Neuron (in vitro differentiated cells): ENCODE measurements at regions not wholly inside any gene's neighbourhood (a gene's known extent, or its start where the extent isn't known, plus 50 kb on each side); places are given as distances from the start of the nearest gene placed in this dataset.
"Not testable (repeated sequence)": the region's sequence is repeated elsewhere in the genome, so short reads cannot be mapped to it uniquely, and the experiment has no call there.

Experiments used
- H2AFZ ChIP-seq: one replicate; pipeline ENCODE4 v1.6.1; 2013; ENCODE audit warnings: low read depth, mild to moderate bottlenecking, inconsistent platforms, low read length, moderate library complexity
- H3K27me3 ChIP-seq: one replicate; pipeline ENCODE4 v1.6.1; 2013; ENCODE audit warnings: low read length; ENCODE audit not compliant: insufficient read depth
- H3K36me3 ChIP-seq: one replicate; pipeline ENCODE4 v1.6.1; 2013; ENCODE audit warnings: low read length; ENCODE audit not compliant: insufficient read depth
- H3K4me1 ChIP-seq: one replicate; pipeline ENCODE4 v1.6.1; 2013; ENCODE audit warnings: low read length; ENCODE audit not compliant: insufficient read depth
- H3K4me3 ChIP-seq: 2 replicates; pipeline ENCODE4 v1.5.1; 2013; ENCODE audit warnings: mild to moderate bottlenecking, low read length, moderate library complexity
- H3K9me3 ChIP-seq: one replicate; pipeline ENCODE4 v1.6.1; 2013; ENCODE audit warnings: low read length

DNA sequence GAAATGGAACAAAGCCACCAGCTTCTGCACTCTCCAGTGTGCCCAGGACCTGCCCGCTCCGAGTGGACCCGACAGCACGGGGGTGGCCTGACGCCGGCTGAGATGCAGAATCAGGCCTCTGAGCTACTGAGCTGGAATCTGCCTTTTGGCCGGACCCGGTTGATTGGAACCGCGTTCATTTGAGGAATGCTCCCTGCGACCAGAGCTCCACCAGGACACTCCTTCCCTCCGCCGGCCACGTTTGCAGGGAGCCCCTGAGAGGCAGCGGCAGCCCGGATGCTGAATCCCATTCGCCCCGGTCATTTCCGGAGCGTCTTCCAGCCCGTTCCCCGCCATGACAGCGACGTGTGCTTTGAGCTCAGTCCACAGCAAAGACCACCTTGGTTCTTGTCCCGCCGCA, 392.7 kb downstream of the THBS2 start:
- H3K4me1 ChIP-seq: peaks cover 8% of the 10 kb centered on the region
- H2AFZ ChIP-seq: no peak overlapping the region
- no peaks in the 10 kb centered on the region for H3K9me3 ChIP-seq
- no peak overlapping the region for H3K4me3 ChIP-seq
- H3K36me3 ChIP-seq: no peaks in the 10 kb centered on the region
- H3K27me3 ChIP-seq: no peaks in the 10 kb centered on the region

DNA sequence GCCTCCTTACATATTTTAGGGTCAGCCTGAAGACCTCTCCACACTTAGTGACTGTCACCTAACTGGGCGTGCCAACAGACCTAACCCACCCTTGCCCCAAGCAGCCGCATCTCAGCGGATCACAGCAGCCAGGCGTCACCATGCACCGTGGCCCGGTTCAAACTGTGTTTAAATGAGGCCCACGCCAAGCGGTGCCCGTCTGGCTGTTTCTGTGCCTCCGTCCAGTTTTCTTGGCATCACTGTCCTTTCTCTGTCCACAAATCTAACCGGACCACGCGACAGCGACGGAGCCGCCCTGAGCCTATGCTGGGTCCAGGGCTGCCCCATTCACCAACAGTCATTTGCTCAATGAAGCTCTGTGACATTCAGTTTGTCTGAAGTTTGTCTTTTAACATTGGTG, 393.3 kb downstream of the THBS2 start:
- Histone ChIP-seq H3K27me3 (no peaks in the 10 kb centered on the region), H3K36me3 (no peaks in the 10 kb centered on the region), H3K4me3 (no peak overlapping the region), H3K4me1 (peaks cover 8% of the 10 kb centered on the region), H3K9me3 (no peaks in the 10 kb centered on the region), H2AFZ (no peak overlapping the region)

DNA sequence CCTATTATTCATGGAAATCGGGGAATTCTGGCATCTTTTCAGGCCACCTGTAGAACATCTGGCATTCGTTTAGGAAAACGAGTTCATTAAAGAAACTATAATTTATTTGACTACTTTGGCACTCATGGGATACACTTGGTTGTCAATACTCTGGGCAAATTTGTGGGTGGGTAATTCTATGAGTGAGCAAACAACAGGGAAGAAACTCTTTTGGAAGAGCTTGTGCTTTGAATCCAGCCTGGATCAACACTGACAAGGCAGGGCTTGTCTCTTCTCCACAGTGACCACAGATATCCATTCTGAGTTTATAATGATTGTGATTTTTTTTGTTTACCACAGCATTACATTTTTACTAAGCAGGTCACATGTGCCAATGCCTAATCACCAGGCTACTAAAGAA, 394.7 kb downstream of the THBS2 start:
- no peak overlapping the region for H2AFZ ChIP-seq
- H3K4me3 ChIP-seq: no peak overlapping the region
- H3K4me1 ChIP-seq: peaks cover 5% of the 10 kb centered on the region
- no peaks in the 10 kb centered on the region for H3K36me3 ChIP-seq
- no peaks in the 10 kb centered on the region for H3K9me3 ChIP-seq
- H3K27me3 ChIP-seq: no peaks in the 10 kb centered on the region

DNA sequence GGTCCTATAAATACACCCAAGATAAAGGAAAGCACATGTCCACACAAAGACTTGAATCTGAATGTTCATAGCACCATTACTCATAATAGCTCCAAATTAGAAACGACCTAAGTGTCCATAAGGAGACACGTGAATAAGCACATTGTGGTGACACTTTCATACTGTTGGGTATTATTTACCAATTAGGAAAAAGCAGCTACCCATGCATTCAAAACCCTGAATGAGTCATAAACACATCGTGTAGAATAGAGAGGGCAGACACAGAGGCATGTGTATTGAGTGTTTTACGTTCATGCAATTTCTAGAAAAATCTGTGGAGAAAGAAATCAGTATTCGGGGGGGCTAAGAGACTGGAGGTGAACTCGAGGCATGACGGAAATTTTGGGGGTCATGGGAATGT, 396.7 kb downstream of the THBS2 start:
- H3K36me3 ChIP-seq: no peaks in the 10 kb centered on the region

DNA sequence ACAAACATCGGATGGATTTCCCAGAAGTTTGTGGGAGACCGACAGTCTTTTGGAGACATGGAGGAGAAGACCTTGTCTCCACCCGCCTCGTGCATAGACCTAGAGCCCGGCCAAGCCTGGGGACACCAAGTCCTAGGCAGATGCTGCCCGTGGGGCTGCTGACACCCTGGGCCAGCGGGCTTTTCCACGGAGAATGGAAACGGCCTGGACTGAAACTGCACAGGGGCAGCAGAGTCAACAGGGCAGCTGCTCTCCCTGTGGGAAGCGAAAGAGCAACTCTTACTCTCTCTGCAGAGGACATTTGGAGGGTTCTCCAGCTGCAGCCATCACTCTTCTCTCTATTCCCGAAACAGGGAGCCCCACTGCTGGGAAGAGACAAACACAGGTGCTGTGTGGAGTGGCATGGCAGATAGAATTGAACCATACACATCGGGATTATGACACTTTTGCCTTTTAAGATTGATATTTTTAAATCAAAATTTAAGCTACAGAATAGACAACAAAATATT, 401.2 kb downstream of the THBS2 start:
- H3K9me3 ChIP-seq: peaks cover 2% of the 10 kb centered on the region
- H3K4me1 ChIP-seq: no peaks in the 10 kb centered on the region
- H3K4me3 ChIP-seq: no peak overlapping the region
- no peak overlapping the region for H2AFZ ChIP-seq
- no peaks in the 10 kb centered on the region for H3K27me3 ChIP-seq
- H3K36me3 ChIP-seq: no peaks in the 10 kb centered on the region

More for the DNA sequence above, 396.7 kb downstream of the THBS2 start:
- no peak overlapping the region for H3K4me3 ChIP-seq
- no peak overlapping the region for H2AFZ ChIP-seq
- H3K4me1 ChIP-seq: peaks cover 5% of the 10 kb centered on the region
- no peaks in the 10 kb centered on the region for H3K27me3 ChIP-seq
- H3K9me3 ChIP-seq: no peaks in the 10 kb centered on the region

DNA sequence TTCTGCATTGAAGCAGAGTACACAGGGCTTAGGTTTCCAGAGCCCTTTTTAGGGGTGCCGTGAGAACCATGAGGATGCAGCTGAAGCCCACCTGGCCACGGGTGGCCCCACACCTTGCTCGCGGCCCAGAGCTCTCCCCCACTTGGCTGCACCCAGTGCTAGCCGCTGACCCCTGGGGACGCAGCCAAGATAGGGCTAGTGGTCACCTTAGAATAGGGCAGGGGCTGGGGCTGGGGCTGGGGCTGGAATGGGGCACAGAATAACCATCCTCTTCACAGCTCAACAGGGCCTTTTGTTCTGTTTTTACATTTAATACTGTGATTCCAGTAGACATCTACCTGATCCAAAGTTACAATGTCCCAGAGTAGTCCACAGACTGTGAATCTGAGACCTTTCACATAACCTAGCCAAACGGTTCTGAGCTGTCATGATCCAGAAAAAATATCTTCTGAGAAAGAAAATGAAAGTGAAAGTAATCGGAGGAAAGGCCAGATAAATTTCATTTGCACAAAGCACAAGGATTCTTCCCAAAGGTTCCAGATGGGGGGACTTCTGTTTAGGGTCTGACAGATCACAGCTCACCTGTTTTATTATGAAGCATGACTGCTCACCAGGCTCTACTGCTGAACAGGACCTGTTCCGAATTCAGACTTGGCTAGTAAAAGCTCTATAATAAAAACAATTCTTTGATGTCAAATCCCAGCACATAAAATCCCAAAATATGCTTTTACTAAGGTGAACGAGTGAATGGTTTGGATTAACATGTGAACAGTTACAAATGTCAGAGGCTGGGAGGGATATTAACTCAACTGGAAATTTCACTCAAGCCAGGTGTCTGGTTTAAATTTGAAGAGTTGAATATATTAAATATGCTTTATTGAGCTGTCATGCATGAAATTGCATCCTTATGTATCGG, 401.9 kb downstream of the THBS2 start:
- H3K36me3 ChIP-seq: no peaks in the 10 kb centered on the region
- peaks cover 2% of the 10 kb centered on the region for H3K9me3 ChIP-seq
- H3K4me3 ChIP-seq: no peak overlapping the region
- no peak overlapping the region for H2AFZ ChIP-seq
- no peaks in the 10 kb centered on the region for H3K4me1 ChIP-seq
- no peaks in the 10 kb centered on the region for H3K27me3 ChIP-seq

DNA sequence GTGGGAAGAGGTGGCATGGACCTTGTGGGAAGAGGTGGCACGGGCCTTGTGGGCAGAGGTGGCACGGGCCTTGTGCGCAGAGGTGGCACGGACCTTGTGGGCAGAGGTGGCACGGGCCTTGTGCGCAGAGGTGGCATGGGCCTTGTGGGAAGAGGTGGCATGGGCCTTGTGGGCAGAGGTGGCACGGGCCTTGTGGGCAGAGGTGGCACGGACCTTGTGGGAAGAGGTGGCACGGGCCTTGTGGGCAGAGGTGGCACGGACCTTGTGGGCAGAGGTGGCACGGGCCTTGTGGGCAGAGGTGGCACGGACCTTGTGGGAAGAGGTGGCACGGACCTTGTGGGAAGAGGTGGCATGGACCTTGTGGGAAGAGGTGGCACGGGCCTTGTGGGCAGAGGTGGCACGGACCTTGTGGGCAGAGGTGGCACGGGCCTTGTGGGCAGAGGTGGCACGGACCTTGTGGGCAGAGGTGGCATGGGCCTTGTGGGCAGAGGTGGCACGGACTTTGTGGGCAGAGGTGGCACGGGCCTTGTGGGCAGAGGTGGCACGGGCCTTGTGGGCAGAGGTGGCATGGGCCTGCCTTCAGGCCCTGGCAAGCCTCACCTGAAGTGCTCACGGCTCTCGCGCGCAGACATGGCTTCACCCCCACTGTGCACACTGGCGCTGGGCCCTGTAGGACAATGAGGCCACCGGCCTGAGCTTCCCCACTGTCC, 403.5 kb downstream of the THBS2 start:
- H3K36me3 ChIP-seq, H3K4me1 ChIP-seq, H3K27me3 ChIP-seq: not testable (repeated sequence)

DNA sequence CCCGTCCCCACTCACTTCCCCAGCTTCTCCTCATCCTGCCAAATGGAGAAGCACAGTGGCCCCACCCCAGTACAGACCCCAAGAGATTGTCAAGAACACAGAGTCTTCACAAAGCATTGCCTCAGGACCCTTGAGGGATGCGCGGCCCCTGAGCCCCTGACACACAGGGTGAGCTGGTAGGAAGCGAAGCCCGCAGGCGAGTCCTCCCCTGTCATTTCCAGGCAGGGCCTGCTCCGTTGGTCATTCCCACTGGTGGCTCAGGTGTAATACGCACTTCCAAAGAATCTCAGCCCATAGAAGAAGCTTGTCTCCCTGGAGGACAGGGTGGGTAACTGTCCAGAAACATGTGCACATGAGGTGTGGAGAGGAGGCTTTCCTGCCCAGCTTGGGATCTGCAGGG, 404.2 kb downstream of the THBS2 start:
- Histone ChIP-seq H3K27me3 (no peaks in the 10 kb centered on the region), H2AFZ (no peak overlapping the region), H3K4me1 (peaks cover 10% of the 10 kb centered on the region), H3K9me3 (peaks cover 2% of the 10 kb centered on the region), H3K36me3 (no peaks in the 10 kb centered on the region), H3K4me3 (no peak overlapping the region)

More for the DNA sequence above, 403.5 kb downstream of the THBS2 start:
- not testable (repeated sequence) for H2AFZ ChIP-seq, H3K9me3 ChIP-seq, H3K4me3 ChIP-seq

DNA sequence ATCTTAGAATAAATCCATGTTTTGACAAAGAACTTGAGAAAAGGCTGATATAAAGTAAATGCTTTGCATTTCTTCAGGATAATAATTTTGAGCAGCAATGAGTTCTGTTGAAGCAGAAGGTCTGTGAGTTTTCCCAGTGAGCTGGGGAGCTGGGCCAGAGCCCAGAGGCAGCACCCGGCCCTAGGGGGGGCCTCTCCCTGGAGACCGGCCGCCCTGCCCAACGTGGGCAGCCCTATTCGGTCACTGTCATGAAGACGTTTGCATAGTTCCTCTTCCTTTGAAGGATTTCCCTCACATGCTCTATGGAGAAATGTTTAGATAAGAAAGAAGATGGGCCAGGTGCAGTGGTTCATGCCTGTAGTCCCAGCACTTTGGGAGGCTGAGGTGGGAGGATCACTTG, 404.8 kb downstream of the THBS2 start:
- H3K4me1 ChIP-seq: peaks cover 10% of the 10 kb centered on the region
- H3K36me3 ChIP-seq: no peaks in the 10 kb centered on the region
- no peaks in the 10 kb centered on the region for H3K27me3 ChIP-seq
- no peak overlapping the region for H3K4me3 ChIP-seq
- H2AFZ ChIP-seq: no peak overlapping the region
- H3K9me3 ChIP-seq: peaks cover 2% of the 10 kb centered on the region

DNA sequence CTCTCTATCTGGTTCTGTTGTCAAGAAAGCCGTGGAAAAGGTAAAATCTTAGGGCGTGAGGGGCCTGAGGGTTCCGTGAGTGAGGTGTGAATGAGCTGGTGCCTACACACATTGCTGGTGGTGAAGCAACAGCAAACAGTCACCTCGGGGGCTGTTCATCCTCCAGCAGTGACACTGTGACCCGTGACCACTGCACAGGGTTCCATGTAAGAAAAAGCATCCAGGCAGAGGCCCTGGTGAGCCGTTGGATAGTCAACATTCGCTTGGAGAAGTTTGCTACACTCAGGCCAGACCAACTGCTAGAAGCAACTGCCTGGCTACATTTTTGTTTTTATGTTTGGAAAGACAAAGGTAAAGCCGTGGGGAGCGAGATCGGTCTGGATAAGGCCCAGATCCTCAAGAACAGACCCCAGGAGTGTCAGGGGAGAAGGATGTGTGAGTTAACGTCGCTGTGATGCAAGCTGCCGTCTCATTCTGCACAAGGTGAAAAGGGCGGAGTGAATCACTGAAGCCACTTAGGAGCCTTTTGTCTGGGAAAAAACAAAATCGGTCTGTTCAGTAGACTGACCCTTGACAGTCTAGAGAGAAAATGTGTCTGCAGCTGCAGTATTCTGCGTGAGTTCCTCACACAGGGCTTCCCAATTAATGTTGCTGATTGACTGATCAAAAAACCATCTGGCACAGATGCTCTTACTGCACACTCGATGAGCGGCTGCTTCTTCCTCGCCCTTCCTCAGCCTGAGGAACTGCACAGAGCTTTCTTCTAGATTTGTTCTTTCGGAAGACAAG, 404.0 kb downstream of the SMOC2 start:
- Histone ChIP-seq H3K9me3 (peaks cover 7% of the 10 kb centered on the region), H3K4me3 (no peak overlapping the region), H3K27me3 (no peaks in the 10 kb centered on the region), H3K4me1 (peaks cover 10% of the 10 kb centered on the region), H3K36me3 (no peaks in the 10 kb centered on the region), H2AFZ (no peak overlapping the region)

DNA sequence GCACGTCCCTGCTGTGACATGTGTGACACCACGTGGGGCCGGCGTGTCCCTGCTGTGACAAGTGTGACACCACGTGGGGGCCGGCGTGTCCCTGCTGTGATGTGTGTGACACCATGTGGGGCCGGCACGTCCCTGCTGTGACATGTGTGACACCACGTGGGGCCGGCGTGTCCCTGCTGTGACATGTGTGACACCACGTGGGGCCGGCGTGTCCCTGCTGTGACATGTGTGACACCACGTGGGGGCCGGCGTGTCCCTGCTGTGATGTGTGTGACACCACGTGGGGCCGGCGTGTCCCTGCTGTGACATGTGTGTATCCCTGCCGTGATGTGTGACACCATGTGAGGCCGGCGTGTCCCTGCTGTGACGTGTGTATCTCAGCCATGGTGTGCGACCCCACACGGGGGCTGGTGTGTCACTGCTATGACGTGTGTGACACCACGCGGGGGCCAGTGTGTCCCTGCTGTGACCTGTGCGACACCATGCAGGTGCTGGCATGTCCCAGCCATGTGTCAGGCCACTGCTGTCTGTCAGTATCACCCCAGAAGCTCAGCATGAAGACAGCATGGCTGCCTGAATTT, 401.7 kb downstream of the SMOC2 start:
- not testable (repeated sequence) for H3K27me3 ChIP-seq, H3K9me3 ChIP-seq, H3K36me3 ChIP-seq, H2AFZ ChIP-seq, H3K4me3 ChIP-seq
- peaks cover 15% of the 10 kb centered on the region for H3K4me1 ChIP-seq

DNA sequence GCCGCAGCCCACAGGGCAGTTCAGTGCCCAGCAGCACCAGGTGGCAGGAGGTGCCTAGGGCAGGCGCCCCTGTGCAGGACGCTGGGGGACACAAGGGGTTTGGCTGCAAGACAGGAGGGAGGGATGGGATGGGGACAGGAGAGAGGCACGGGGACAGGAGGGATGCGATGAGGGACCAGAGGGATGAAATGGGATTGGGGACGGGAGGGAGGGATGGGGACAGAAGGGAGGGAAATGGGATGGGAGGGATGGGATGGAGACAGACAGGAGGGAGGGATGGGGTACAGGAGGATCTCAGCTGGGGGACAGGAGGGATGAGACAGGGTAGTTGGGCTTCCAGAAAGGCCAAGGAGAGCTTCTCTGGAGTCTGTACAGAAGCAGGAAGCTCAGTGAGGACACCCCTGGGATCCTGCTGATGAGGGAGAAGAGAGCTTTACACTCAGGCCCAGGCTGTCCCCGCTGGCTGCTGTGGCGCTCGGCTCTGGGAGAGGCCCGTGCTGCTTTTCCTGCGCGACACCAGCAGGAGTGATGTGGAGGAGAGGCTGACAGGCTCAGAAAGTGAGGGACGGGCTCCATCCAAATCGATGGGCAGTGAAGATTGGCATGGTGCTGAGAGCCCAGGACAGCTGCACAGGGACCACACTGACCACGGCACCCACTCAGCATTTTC, 400.8 kb downstream of the SMOC2 start:
- H3K4me3 ChIP-seq: no peak overlapping the region
- no peaks in the 10 kb centered on the region for H3K36me3 ChIP-seq
- H2AFZ ChIP-seq: no peak overlapping the region
- no peaks in the 10 kb centered on the region for H3K27me3 ChIP-seq
- H3K9me3 ChIP-seq: peaks cover 7% of the 10 kb centered on the region
- peaks cover 25% of the 10 kb centered on the region for H3K4me1 ChIP-seq
